Testis (tissue), 2 donors: ENCODE measurements at regions not wholly inside any gene's neighbourhood (a gene's known extent, or its start where the extent isn't known, plus 50 kb on each side); places are given as distances from the start of the nearest gene placed in this dataset.

Experiments used
- POLR2A ChIP-seq: fragments of 450-650 bp; IDR thresholded peaks from one replicate; pipeline ENCODE4 v1.6.1; 2017; ENCODE audit warnings: antibody characterized with exemption, mild to moderate bottlenecking, moderate library complexity
- TF ChIP-seq, protein P1 (sequence below), 3 experiments: fragments of 450-650 bp in 2 of 3; fragments of 200-600 bp in 1 of 3; sonication (generic) in 1 of 3; IDR thresholded peaks; one replicate each; pipeline ENCODE4 v1.5.1; 2016 to 2019; ENCODE audit warnings: antibody characterized with exemption in 3 of 3, mild to moderate bottlenecking in 2 of 3, moderate library complexity in 1 of 3

DNA sequence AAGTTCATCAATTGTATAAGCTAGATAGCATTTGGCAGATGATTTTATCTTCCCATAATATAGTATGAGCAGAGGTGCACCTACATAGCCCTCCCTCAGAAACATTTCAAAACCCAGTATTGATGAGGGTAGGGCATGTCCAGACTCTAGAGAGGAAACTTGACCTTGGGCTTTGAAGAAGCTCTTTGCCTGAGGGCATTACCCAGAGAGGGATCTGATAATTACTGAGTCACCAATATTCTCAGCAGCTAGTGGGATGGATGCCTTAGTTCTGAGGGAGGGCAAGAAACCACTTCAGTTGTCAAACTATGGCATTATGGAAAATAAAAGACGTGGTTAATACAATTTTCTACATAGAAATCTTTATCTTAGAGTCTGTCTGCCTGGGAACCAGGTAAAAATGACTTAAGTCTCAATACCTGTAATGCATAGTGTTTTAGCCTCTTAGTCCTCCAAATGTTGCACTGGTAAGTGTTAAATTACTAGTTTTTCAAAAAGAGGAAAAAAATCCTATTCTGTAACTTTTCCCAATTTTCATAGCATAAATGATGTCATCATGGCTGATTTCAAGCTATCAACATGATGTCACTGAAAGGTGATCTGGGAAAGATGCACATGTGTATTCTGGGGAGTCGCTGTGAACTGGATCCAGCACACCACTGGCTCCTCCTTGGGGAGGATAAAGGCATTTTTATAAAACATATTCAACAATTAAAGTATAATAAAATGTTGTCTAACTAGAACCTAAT, 809.0 kb downstream of the KCTD16 start:
- TF ChIP-seq POLR2A = no peak
- TF ChIP-seq, protein P1, sequence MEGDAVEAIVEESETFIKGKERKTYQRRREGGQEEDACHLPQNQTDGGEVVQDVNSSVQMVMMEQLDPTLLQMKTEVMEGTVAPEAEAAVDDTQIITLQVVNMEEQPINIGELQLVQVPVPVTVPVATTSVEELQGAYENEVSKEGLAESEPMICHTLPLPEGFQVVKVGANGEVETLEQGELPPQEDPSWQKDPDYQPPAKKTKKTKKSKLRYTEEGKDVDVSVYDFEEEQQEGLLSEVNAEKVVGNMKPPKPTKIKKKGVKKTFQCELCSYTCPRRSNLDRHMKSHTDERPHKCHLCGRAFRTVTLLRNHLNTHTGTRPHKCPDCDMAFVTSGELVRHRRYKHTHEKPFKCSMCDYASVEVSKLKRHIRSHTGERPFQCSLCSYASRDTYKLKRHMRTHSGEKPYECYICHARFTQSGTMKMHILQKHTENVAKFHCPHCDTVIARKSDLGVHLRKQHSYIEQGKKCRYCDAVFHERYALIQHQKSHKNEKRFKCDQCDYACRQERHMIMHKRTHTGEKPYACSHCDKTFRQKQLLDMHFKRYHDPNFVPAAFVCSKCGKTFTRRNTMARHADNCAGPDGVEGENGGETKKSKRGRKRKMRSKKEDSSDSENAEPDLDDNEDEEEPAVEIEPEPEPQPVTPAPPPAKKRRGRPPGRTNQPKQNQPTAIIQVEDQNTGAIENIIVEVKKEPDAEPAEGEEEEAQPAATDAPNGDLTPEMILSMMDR (IDR thresholded peaks at IDR 0.05) = no peak
